Loucy (cell line): ENCODE measurements at regions not wholly inside any gene's neighbourhood (a gene's known extent, or its start where the extent isn't known, plus 50 kb on each side); places are given as distances from the start of the nearest gene placed in this dataset.

Source experiments
- CTCF ChIP-seq: fragments of 200-600 bp; sonication (generic); conservative IDR thresholded peaks from 2 replicates; pipeline ENCODE4 v1.5.1; 2014; ENCODE audit warnings: mild to moderate bottlenecking, antibody characterized with exemption, low read length
- EZH2phosphoT487 ChIP-seq: fragments of 200-600 bp; IDR thresholded peaks from 2 replicates; pipeline ENCODE4 v1.6.1; 2018; ENCODE audit warnings: antibody characterized with exemption, mild to moderate bottlenecking, moderate library complexity, borderline replicate concordance

GRCh38 chr6:130773860-130774259, 53.3 kb upstream of the SMLR1 start:
- no peak for TF ChIP-seq EZH2phosphoT487
- TF ChIP-seq CTCF = no peak
